Neuronal stem cell (in vitro differentiated cells): ENCODE measurements at regions not wholly inside any gene's neighbourhood (a gene's known extent, or its start where the extent isn't known, plus 50 kb on each side); places are given as distances from the start of the nearest gene placed in this dataset.
A peak's percentile ranks its signal among the peaks of the same experiment; 100 is the strongest.

Experiments
- DNase-seq: peaks from one replicate; pipeline ENCODE4 v3.0.0-alpha.2; 2013; ENCODE audit warnings: low spot score
- H2AFZ ChIP-seq: one replicate; pipeline ENCODE4 v1.6.1; 2013; ENCODE audit warnings: mild to moderate bottlenecking, low read length, inconsistent platforms
- H2AK5ac ChIP-seq: 2 replicates; pipeline ENCODE4 v1.6.1; 2013; ENCODE audit warnings: low read depth, mild to moderate bottlenecking, inconsistent platforms, low read length, moderate library complexity, mixed read lengths
- H2BK120ac ChIP-seq: 2 replicates; pipeline ENCODE4 v1.6.1; 2013; ENCODE audit warnings: low read depth, mild to moderate bottlenecking, inconsistent platforms, low read length, moderate library complexity, mixed read lengths
- H2BK12ac ChIP-seq: one replicate; pipeline ENCODE4 v1.6.1; 2013; ENCODE audit warnings: low read length, inconsistent platforms
- H2BK15ac ChIP-seq: 2 replicates; pipeline ENCODE4 v1.6.1; 2013; ENCODE audit warnings: mild to moderate bottlenecking, low read length, inconsistent platforms, mixed read lengths
- H2BK5ac ChIP-seq: one replicate; pipeline ENCODE4 v1.6.1; 2013; ENCODE audit warnings: inconsistent platforms, mild to moderate bottlenecking, low read length, moderate library complexity
- H3K14ac ChIP-seq: one replicate; pipeline ENCODE4 v1.6.1; 2013; ENCODE audit warnings: low read length, inconsistent platforms
- H3K18ac ChIP-seq: 2 replicates; pipeline ENCODE4 v1.6.1; 2013; ENCODE audit warnings: low read length, inconsistent platforms
- H3K23ac ChIP-seq: 2 replicates; pipeline ENCODE4 v1.6.1; 2013; ENCODE audit warnings: low read depth, mild to moderate bottlenecking, mixed read lengths, low read length, inconsistent platforms; ENCODE audit not compliant: poor library complexity
- H3K27ac ChIP-seq: replicated peaks from 3 replicates; pipeline ENCODE4 v1.5.1; 2013; ENCODE audit warnings: low read length, inconsistent platforms
- H3K27me3 ChIP-seq, 3 experiments: 2 replicates each; pipeline ENCODE4 v1.6.1; 2013; ENCODE audit warnings: low read length in 3 of 3, mild to moderate bottlenecking in 2 of 3, inconsistent platforms in 1 of 3, low read depth in 1 of 3, mixed read lengths in 1 of 3, moderate library complexity in 1 of 3; ENCODE audit not compliant: control insufficient read depth in 3 of 3, insufficient read depth in 3 of 3
- H3K36me3 ChIP-seq, 2 donors: replicated peaks in 1 of 2; 2 replicates each; pipeline ENCODE4 v1.6.1; 2013; ENCODE audit warnings: low read length in 2 of 2; ENCODE audit not compliant: control insufficient read depth in 2 of 2, insufficient read depth in 2 of 2
- H3K4ac ChIP-seq: 2 replicates; pipeline ENCODE4 v1.6.1; 2013; ENCODE audit warnings: inconsistent platforms, mild to moderate bottlenecking, low read length, moderate library complexity
- H3K4me1 ChIP-seq, 2 donors: 1 replicate in 1 of 2; 2 replicates in 1 of 2; pipeline ENCODE4 v1.6.1; 2013; ENCODE audit warnings: low read length in 2 of 2, low read depth in 1 of 2; ENCODE audit not compliant: control insufficient read depth in 2 of 2, insufficient read depth in 1 of 2
- H3K4me2 ChIP-seq: one replicate; pipeline ENCODE4 v1.6.1; 2013; ENCODE audit warnings: mild to moderate bottlenecking, low read length, inconsistent platforms; ENCODE audit not compliant: insufficient read depth, poor library complexity, severe bottlenecking
- H3K4me3 ChIP-seq, 2 donors: 2 replicates each; pipeline ENCODE4 v1.5.1; 2013; ENCODE audit warnings: low read length in 2 of 2, mild to moderate bottlenecking in 2 of 2, inconsistent platforms in 1 of 2, moderate library complexity in 1 of 2
- H3K79me1 ChIP-seq: one replicate; pipeline ENCODE4 v1.6.1; 2013; ENCODE audit warnings: low read depth, mild to moderate bottlenecking, inconsistent platforms, low read length, moderate library complexity
- H3K9ac ChIP-seq: one replicate; pipeline ENCODE4 v1.6.1; 2013; ENCODE audit warnings: mild to moderate bottlenecking, low read depth, low read length, inconsistent platforms; ENCODE audit not compliant: poor library complexity
- H3K9me3 ChIP-seq, 2 donors: replicated peaks in 1 of 2; 2 replicates each; pipeline versions ENCODE3 to v1.6.1; 2013; ENCODE audit warnings: low read length in 2 of 2, mild to moderate bottlenecking in 2 of 2, inconsistent platforms in 1 of 2, low read depth in 1 of 2, mixed read lengths in 1 of 2, moderate library complexity in 1 of 2; ENCODE audit not compliant: control insufficient read depth in 2 of 2, insufficient read depth in 1 of 2
- H4K8ac ChIP-seq: one replicate; pipeline ENCODE4 v1.6.1; 2013; ENCODE audit warnings: low read depth, mild to moderate bottlenecking, inconsistent platforms, low read length, moderate library complexity
- H4K91ac ChIP-seq: one replicate; pipeline ENCODE4 v1.6.1; 2013; ENCODE audit warnings: low read length, low read depth, mild to moderate bottlenecking, inconsistent platforms; ENCODE audit not compliant: poor library complexity
- WGBS, 2 donors: extraction: QIAGEN DNeasy Blood & Tissue Kit; methylation state at CpG; one replicate each; pipeline ENCODE4 v1.1.7; 2013; ENCODE audit warnings: missing lambda C conversion rate in 2 of 2, mixed read lengths in 1 of 2; ENCODE audit not compliant: insufficient read length in 2 of 2, insufficient replicate concordance in 1 of 2; ENCODE audit errors: extremely low coverage in 2 of 2; 5-methylcytosine and 5-hydroxymethylcytosine counted together

- WGBS, 2 donors = no CpG with 5 or more reads among the region's 4 CpGs
These were observed 314.2 kb upstream of the SORL1-AS1 start for GRCh38 chr11:121766991-121767390.

GRCh38 chr11:121766166-121766565 is 313.4 kb upstream of the SORL1-AS1 start:
- Histone ChIP-seq H3K18ac (no peak overlapping the region), H3K4me3 (no peak overlapping the region), H3K27me3 (peaks cover 0 to 8% (median 0%) of the 10 kb centered on the region in 3 experiments), H3K9me3 (no peaks in the 10 kb centered on the region), H2AFZ (peak overlapping the region; percentile 41), H3K9ac (no peak overlapping the region), H2BK120ac (no peak overlapping the region), H3K4me2 (no peak overlapping the region), H2BK12ac (no peak overlapping the region), H2AK5ac (no peak overlapping the region), H3K4me1 (no peaks in the 10 kb centered on the region), H3K79me1 (no peaks in the 10 kb centered on the region), H3K14ac (no peak overlapping the region), H3K27ac (no peak overlapping the region), H3K4ac (no peak overlapping the region), H4K8ac (no peak overlapping the region), H3K36me3 (no peaks in the 10 kb centered on the region), H4K91ac (no peak overlapping the region), H3K23ac (no peak overlapping the region), H2BK15ac (no peak overlapping the region), H2BK5ac (no peak overlapping the region)
- WGBS, 2 donors = no CpG with 5 or more reads among the region's 16 CpGs
- no peak for DNase-seq

More at GRCh38 chr11:121766991-121767390, 314.2 kb upstream of the SORL1-AS1 start:
- Histone ChIP-seq H3K9me3 (no peaks in the 10 kb centered on the region), H3K27ac (no peak overlapping the region), H3K4me1 (no peaks in the 10 kb centered on the region), H3K14ac (no peak overlapping the region), H3K36me3 (no peaks in the 10 kb centered on the region), H3K4me2 (no peak overlapping the region), H3K4ac (no peak overlapping the region), H2BK15ac (no peak overlapping the region), H2AK5ac (no peak overlapping the region), H2BK120ac (no peak overlapping the region), H3K9ac (no peak overlapping the region), H3K4me3 (no peak overlapping the region), H3K23ac (no peak overlapping the region), H2BK12ac (no peak overlapping the region), H4K91ac (no peak overlapping the region), H3K18ac (no peak overlapping the region), H3K79me1 (no peaks in the 10 kb centered on the region), H3K27me3 (peaks cover 0 to 8% (median 0%) of the 10 kb centered on the region in 3 experiments), H4K8ac (no peak overlapping the region), H2AFZ (no peak overlapping the region), H2BK5ac (no peak overlapping the region)
- no peak for DNase-seq

GRCh38 chr11:121763526-121763925 is 310.8 kb upstream of the SORL1-AS1 start:
- Histone ChIP-seq H2BK5ac (no peak overlapping the region), H3K4me1 (no peaks in the 10 kb centered on the region), H2BK15ac (no peak overlapping the region), H3K36me3 (no peaks in the 10 kb centered on the region), H3K4me2 (no peak overlapping the region), H3K4me3 (no peak overlapping the region), H3K23ac (no peak overlapping the region), H3K79me1 (no peaks in the 10 kb centered on the region), H2BK12ac (no peak overlapping the region), H2AFZ (no peak overlapping the region), H4K91ac (no peak overlapping the region), H2BK120ac (no peak overlapping the region), H3K4ac (no peak overlapping the region), H3K9me3 (no peaks in the 10 kb centered on the region), H3K18ac (no peak overlapping the region), H3K27ac (no peak overlapping the region), H3K14ac (no peak overlapping the region), H4K8ac (no peak overlapping the region), H3K27me3 (peaks cover 0 to 8% (median 0%) of the 10 kb centered on the region in 3 experiments), H3K9ac (no peak overlapping the region), H2AK5ac (no peak overlapping the region)
- DNase-seq = no peak
- WGBS, 2 donors = no CpG with 5 or more reads among the region's 3 CpGs

GRCh38 chr11:121762820-121763219 is 310.1 kb upstream of the SORL1-AS1 start:
- no peak overlapping the region for H4K8ac ChIP-seq
- no CpG with 5 or more reads among the region's 11 CpGs for WGBS, 2 donors

More at GRCh38 chr11:121762820-121763219, 310.1 kb upstream of the SORL1-AS1 start:
- Histone ChIP-seq H3K9ac (no peak overlapping the region), H3K4me3 (no peak overlapping the region), H3K4me1 (no peaks in the 10 kb centered on the region), H3K9me3 (no peaks in the 10 kb centered on the region), H2BK15ac (no peak overlapping the region), H2AK5ac (no peak overlapping the region), H3K36me3 (no peaks in the 10 kb centered on the region), H3K18ac (peak overlapping the region; percentile 6), H3K4me2 (no peak overlapping the region), H3K79me1 (no peaks in the 10 kb centered on the region), H2BK120ac (no peak overlapping the region), H2BK5ac (no peak overlapping the region), H3K27ac (no peak overlapping the region), H3K23ac (no peak overlapping the region), H3K27me3 (peaks cover 0 to 8% (median 0%) of the 10 kb centered on the region in 3 experiments), H4K91ac (no peak overlapping the region), H3K14ac (no peak overlapping the region), H2AFZ (no peak overlapping the region), H2BK12ac (no peak overlapping the region), H3K4ac (no peak overlapping the region)
- DNase-seq = no peak
